22Rv1 (cell line): ENCODE measurements at regions not wholly inside any gene's neighbourhood (a gene's known extent, or its start where the extent isn't known, plus 50 kb on each side); places are given as distances from the start of the nearest gene placed in this dataset.

Experiments used
- ZFX ChIP-seq: fragments of 450-650 bp; IDR thresholded peaks from 2 replicates; pipeline ENCODE4 v1.6.1; 2017; ENCODE audit warnings: antibody characterized with exemption, borderline replicate concordance
- TF ChIP-seq, protein P1 (sequence below): fragments of 450-650 bp; IDR thresholded peaks from 2 replicates; pipeline ENCODE4 v1.5.1; 2017; ENCODE audit warnings: mild to moderate bottlenecking

DNA sequence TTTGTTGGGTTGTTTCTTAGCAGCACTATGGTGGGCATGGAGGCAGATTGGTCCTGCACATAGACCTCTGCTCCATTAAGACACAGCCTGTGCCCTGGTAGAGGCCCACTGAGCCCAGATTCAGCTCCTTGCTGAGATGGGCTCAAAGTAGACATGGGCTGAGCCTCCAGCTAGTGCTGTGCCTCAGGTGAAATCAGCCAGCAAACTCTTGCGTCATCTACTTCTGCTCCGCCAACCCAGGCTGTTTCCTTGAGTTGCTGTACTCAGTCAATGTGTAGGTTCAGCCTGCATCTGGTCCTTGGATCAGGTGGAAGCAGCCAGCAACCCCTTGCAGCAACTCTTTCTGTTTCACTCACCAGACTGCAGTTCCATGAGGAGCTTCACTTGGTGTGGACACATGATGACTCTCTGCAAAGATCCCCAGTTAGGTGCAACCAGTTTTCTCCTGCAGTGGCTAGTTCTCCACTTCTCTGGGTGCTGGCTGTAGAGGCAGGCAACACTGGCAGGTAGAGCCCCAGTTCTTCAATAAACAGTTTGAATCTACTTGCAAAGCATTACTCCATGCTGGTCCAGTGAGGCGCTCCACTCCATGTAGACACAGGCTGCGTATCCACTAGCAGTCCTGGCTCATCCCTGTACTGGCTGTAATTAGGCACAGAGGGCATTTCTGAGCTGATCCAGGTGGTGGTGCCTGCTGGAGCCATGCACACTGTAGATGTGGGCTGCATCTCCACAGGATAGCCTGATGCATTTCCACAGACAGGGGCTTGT, 199.0 kb upstream of the MAMLD1 start:
- TF ChIP-seq, protein P1, sequence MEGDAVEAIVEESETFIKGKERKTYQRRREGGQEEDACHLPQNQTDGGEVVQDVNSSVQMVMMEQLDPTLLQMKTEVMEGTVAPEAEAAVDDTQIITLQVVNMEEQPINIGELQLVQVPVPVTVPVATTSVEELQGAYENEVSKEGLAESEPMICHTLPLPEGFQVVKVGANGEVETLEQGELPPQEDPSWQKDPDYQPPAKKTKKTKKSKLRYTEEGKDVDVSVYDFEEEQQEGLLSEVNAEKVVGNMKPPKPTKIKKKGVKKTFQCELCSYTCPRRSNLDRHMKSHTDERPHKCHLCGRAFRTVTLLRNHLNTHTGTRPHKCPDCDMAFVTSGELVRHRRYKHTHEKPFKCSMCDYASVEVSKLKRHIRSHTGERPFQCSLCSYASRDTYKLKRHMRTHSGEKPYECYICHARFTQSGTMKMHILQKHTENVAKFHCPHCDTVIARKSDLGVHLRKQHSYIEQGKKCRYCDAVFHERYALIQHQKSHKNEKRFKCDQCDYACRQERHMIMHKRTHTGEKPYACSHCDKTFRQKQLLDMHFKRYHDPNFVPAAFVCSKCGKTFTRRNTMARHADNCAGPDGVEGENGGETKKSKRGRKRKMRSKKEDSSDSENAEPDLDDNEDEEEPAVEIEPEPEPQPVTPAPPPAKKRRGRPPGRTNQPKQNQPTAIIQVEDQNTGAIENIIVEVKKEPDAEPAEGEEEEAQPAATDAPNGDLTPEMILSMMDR = no peak
- no peak for TF ChIP-seq ZFX
